Muscle of arm (tissue), 1 donor: ENCODE measurements at regions not wholly inside any gene's neighbourhood (a gene's known extent, or its start where the extent isn't known, plus 50 kb on each side); places are given as distances from the start of the nearest gene placed in this dataset.

ENCODE experiments used
- DNase-seq: peaks from one replicate; pipeline ENCODE4 v3.0.0-alpha.2; 2013

- DNase-seq = no peak
Observed at GRCh38 chr1:232247669-232248068, 382.3 kb downstream of the SIPA1L2 start.

- DNase-seq = no peak
Observed at GRCh38 chr1:232244426-232244825, 385.5 kb downstream of the SIPA1L2 start.

GRCh38 chr1:232239998-232240397 lies 389.9 kb downstream of the SIPA1L2 start:
- DNase-seq = no peak

- DNase-seq = no peak
Observed at GRCh38 chr1:232239522-232239921, 390.4 kb downstream of the SIPA1L2 start.

- DNase-seq = no peak
Observed at GRCh38 chr1:232238009-232238408, 391.9 kb downstream of the SIPA1L2 start.

- DNase-seq = no peak
Observed at GRCh38 chr1:232227306-232227705, 402.6 kb downstream of the SIPA1L2 start.

GRCh38 chr1:232226197-232226712 lies 403.7 kb downstream of the SIPA1L2 start:
- no peak for DNase-seq

- DNase-seq = no peak
Observed at GRCh38 chr1:232225336-232226131, 404.4 kb downstream of the SIPA1L2 start.

- DNase-seq = no peak
Observed at GRCh38 chr1:232223887-232224286, 406.0 kb downstream of the SIPA1L2 start.

- no peak for DNase-seq
Observed at GRCh38 chr1:232223183-232223708, 406.7 kb downstream of the SIPA1L2 start.

GRCh38 chr1:232222614-232223013 lies 407.3 kb downstream of the SIPA1L2 start:
- no peak for DNase-seq

GRCh38 chr1:232221802-232222499 lies 408.0 kb downstream of the SIPA1L2 start:
- DNase-seq = no peak

GRCh38 chr1:232218955-232219865 lies 410.7 kb downstream of the SIPA1L2 start:
- DNase-seq = no peak

GRCh38 chr1:232213928-232214327 lies 416.0 kb downstream of the SIPA1L2 start:
- DNase-seq = no peak

GRCh38 chr1:232212253-232212652 lies 417.7 kb downstream of the SIPA1L2 start:
- no peak for DNase-seq

- DNase-seq = no peak
Observed at GRCh38 chr1:232211149-232211548, 418.8 kb downstream of the SIPA1L2 start.

- DNase-seq = no peak
Observed at GRCh38 chr1:232209357-232209756, 420.6 kb downstream of the SIPA1L2 start.

GRCh38 chr1:232207073-232207866 lies 422.7 kb downstream of the SIPA1L2 start:
- DNase-seq = no peak

- no peak for DNase-seq
Observed at GRCh38 chr1:232204269-232204668, 425.7 kb downstream of the SIPA1L2 start.

- DNase-seq = no peak
Observed at GRCh38 chr1:232201024-232201423, 428.9 kb downstream of the SIPA1L2 start.

GRCh38 chr1:232196042-232196441 lies 433.9 kb downstream of the SIPA1L2 start:
- DNase-seq = no peak
